OCI-LY1 (cell line): ENCODE measurements at regions not wholly inside any gene's neighbourhood (a gene's known extent, or its start where the extent isn't known, plus 50 kb on each side); places are given as distances from the start of the nearest gene placed in this dataset.

Experiments used
- H2AFZ ChIP-seq: fragments of 200-600 bp; sonication (generic), shearing (Covaris generic); 2 replicates; pipeline ENCODE4 v1.6.0; 2014; ENCODE audit warnings: antibody characterized with exemption, mild to moderate bottlenecking, low read length
- H3F3A ChIP-seq: fragments of 200-600 bp; sonication (generic), shearing (Covaris generic); 2 replicates; pipeline ENCODE4 v1.6.0; 2014; ENCODE audit warnings: mild to moderate bottlenecking, antibody characterized with exemption, low read length, moderate library complexity; ENCODE audit not compliant: insufficient read depth
- H3K27ac ChIP-seq: fragments of 200-600 bp; sonication (generic); 2 replicates; pipeline ENCODE4 v1.5.1; 2014; ENCODE audit warnings: low read length, mixed run types, mild to moderate bottlenecking, low read depth; ENCODE audit not compliant: poor library complexity, severe bottlenecking
- H3K27me3 ChIP-seq: fragments of 200-600 bp; sonication (generic); 2 replicates; pipeline ENCODE4 v1.6.0; 2014; ENCODE audit warnings: antibody characterized with exemption, mild to moderate bottlenecking, low read length, moderate library complexity; ENCODE audit not compliant: insufficient read depth
- H3K36me3 ChIP-seq: fragments of 200-600 bp; sonication (generic); 2 replicates; pipeline ENCODE4 v1.6.1; 2014; ENCODE audit warnings: mild to moderate bottlenecking, antibody characterized with exemption, low read length, moderate library complexity, mixed read lengths; ENCODE audit not compliant: insufficient read depth
- H3K4me1 ChIP-seq: fragments of 200-600 bp; sonication (generic); 2 replicates; pipeline ENCODE4 v1.5.1; 2014; ENCODE audit warnings: mild to moderate bottlenecking, low read length, moderate library complexity; ENCODE audit not compliant: insufficient read depth, severe bottlenecking
- H3K4me2 ChIP-seq: fragments of 200-600 bp; sonication (generic), shearing (Covaris generic); 2 replicates; pipeline ENCODE4 v1.6.1; 2014; ENCODE audit warnings: low read length
- H3K4me3 ChIP-seq: fragments of 200-600 bp; sonication (generic); 2 replicates; pipeline ENCODE4 v1.5.1; 2014; ENCODE audit warnings: low read length, low read depth, mild to moderate bottlenecking, mixed read lengths; ENCODE audit not compliant: poor library complexity, severe bottlenecking
- H3K79me2 ChIP-seq: fragments of 200-600 bp; shearing (Covaris generic); 2 replicates; pipeline ENCODE4 v1.6.1; 2016; ENCODE audit warnings: mixed run types, low read length, mixed read lengths; ENCODE audit not compliant: insufficient read depth
- H3K9ac ChIP-seq: fragments of 200-600 bp; sonication (generic), shearing (Covaris generic); 2 replicates; pipeline ENCODE4 v1.6.1; 2014; ENCODE audit warnings: mild to moderate bottlenecking, low read length, mixed read lengths
- H3K9me2 ChIP-seq: fragments of 200-600 bp; sonication (generic), shearing (Covaris generic); 2 replicates; pipeline ENCODE4 v1.6.1; 2014; ENCODE audit warnings: low read depth, mild to moderate bottlenecking, low read length, mixed read lengths
- H3K9me3 ChIP-seq: fragments of 200-600 bp; shearing (Covaris generic); 2 replicates; pipeline ENCODE4 v1.6.1; 2014; ENCODE audit warnings: low read length, mixed read lengths
- H4K20me1 ChIP-seq: fragments of 200-600 bp; sonication (generic), shearing (Covaris generic); 2 replicates; pipeline ENCODE4 v1.6.0; 2016; ENCODE audit warnings: mild to moderate bottlenecking, low read length; ENCODE audit not compliant: insufficient read depth
- CTCF ChIP-seq: fragments of 200-600 bp; sonication (generic), shearing (Covaris generic); IDR thresholded peaks from 2 replicates; pipeline ENCODE4 v1.5.1; 2017; ENCODE audit warnings: mild to moderate bottlenecking, antibody characterized with exemption, low read length, moderate library complexity, mixed read lengths
- EZH2 ChIP-seq: fragments of 200-600 bp; sonication (generic), shearing (Covaris generic); IDR thresholded peaks from 2 replicates; pipeline ENCODE4 v1.8.0; 2017; ENCODE audit warnings: borderline replicate concordance, mixed run types, mild to moderate bottlenecking, antibody characterized with exemption, low read length, moderate library complexity, mixed read lengths

GRCh38 chr4:62927574-62927973, 1481.7 kb downstream of the TECRL start:
- no peaks in the 10 kb centered on the region for H3K9me3 ChIP-seq
- no peaks in the 10 kb centered on the region for H3K79me2 ChIP-seq
- no peaks in the 10 kb centered on the region for H3K27me3 ChIP-seq
- no peak overlapping the region for H3K27ac ChIP-seq
- H3F3A ChIP-seq: no peaks in the 10 kb centered on the region
- H3K4me1 ChIP-seq: no peaks in the 10 kb centered on the region
- no peak overlapping the region for H2AFZ ChIP-seq
- no peak overlapping the region for H3K9ac ChIP-seq
- no peak overlapping the region for H3K4me3 ChIP-seq
- no peak for TF ChIP-seq CTCF
- H4K20me1 ChIP-seq: no peaks in the 10 kb centered on the region
- H3K36me3 ChIP-seq: no peaks in the 10 kb centered on the region
- H3K9me2 ChIP-seq: no peaks in the 10 kb centered on the region
- no peak overlapping the region for H3K4me2 ChIP-seq

- Histone ChIP-seq H3K79me2 (no peaks in the 10 kb centered on the region), H3K4me1 (no peaks in the 10 kb centered on the region), H3K9me2 (no peaks in the 10 kb centered on the region), H3K27me3 (no peaks in the 10 kb centered on the region), H3F3A (no peaks in the 10 kb centered on the region), H2AFZ (no peak overlapping the region), H3K36me3 (no peaks in the 10 kb centered on the region), H3K27ac (no peak overlapping the region), H4K20me1 (no peaks in the 10 kb centered on the region), H3K4me3 (no peak overlapping the region), H3K4me2 (no peak overlapping the region), H3K9me3 (no peaks in the 10 kb centered on the region), H3K9ac (no peak overlapping the region)
- TF ChIP-seq EZH2 (no peak), CTCF (no peak)
Measured at GRCh38 chr4:62923783-62924182, 1485.5 kb downstream of the TECRL start.

DNA sequence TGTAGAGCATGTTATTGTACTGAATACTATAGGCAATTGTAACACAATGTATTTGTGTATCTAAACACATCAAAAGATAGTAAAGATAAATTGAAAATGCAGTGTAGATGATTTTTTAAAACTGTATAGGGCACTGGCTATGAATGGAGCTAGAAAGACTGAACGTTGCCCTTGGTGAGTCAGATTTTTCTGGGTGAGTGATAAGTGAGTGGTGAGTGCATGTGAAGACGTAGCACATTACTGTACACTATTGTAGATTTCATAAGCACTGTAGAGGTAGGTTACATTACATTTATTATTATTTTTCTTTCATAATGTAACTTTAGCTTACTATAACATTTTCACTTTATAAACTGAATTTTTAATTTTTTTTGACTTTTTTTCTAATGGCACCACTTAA, 1491.6 kb downstream of the TECRL start:
- no peaks in the 10 kb centered on the region for H3K27me3 ChIP-seq
- no peaks in the 10 kb centered on the region for H3K9me3 ChIP-seq
- H3K36me3 ChIP-seq: no peaks in the 10 kb centered on the region
- no peaks in the 10 kb centered on the region for H3K9me2 ChIP-seq
- no peaks in the 10 kb centered on the region for H3K4me1 ChIP-seq
- no peak overlapping the region for H3K4me2 ChIP-seq
- no peak for TF ChIP-seq CTCF
- no peak for TF ChIP-seq EZH2
- no peak overlapping the region for H2AFZ ChIP-seq
- no peaks in the 10 kb centered on the region for H3K79me2 ChIP-seq
- no peak overlapping the region for H3K4me3 ChIP-seq
- H3K9ac ChIP-seq: no peak overlapping the region
- no peaks in the 10 kb centered on the region for H3F3A ChIP-seq
- H4K20me1 ChIP-seq: no peaks in the 10 kb centered on the region
- no peak overlapping the region for H3K27ac ChIP-seq
